CD4-positive, alpha-beta T cell (primary cell): ENCODE measurements at regions not wholly inside any gene's neighbourhood (a gene's known extent, or its start where the extent isn't known, plus 50 kb on each side); places are given as distances from the start of the nearest gene placed in this dataset.

Experiments used
- ATAC-seq: fragments of 200-7000 bp; cut with Tn5 transposase; one replicate; pipeline ENCODE4 v1.10.0; 2022; ENCODE audit warnings: mild to moderate bottlenecking; ENCODE audit not compliant: poor library complexity
- CTCF ChIA-PET: fragments of 350-600 bp; sonication (Branson Sonifier 250); formaldehyde crosslinking; loops from one replicate; lab custom pipeline; 2021; ENCODE audit warnings: antibody characterized with exemption, inconsistent platforms; lab: Charles Lee
- POLR2A ChIA-PET: fragments of 350-600 bp; sonication (Branson Sonifier 250); formaldehyde crosslinking; loops from one replicate; lab custom pipeline; 2021; ENCODE audit warnings: antibody characterized with exemption, inconsistent platforms; lab: Charles Lee
- DNase-seq, 14 experiments: peaks; one replicate each; pipeline ENCODE4 v3.0.0-alpha.2; 2013 to 2020; ENCODE audit warnings: mixed read lengths in 2 of 14
- H3K27ac ChIP-seq, 2 donors: one replicate each; pipeline versions ENCODE4 v1.5.1 to v1.7.0; 2013; ENCODE audit warnings: low read length in 2 of 2, low read depth in 1 of 2, mild to moderate bottlenecking in 1 of 2
- H3K27me3 ChIP-seq, 2 experiments: 1 replicate in 1 of 2; 2 replicates in 1 of 2; pipeline versions ENCODE4 v1.6.1 to v1.7.0; 2013; ENCODE audit warnings: low read length in 2 of 2, control low read depth in 1 of 2, mild to moderate bottlenecking in 1 of 2, moderate library complexity in 1 of 2; ENCODE audit not compliant: insufficient read depth in 2 of 2, control insufficient read depth in 1 of 2
- H3K36me3 ChIP-seq: one replicate; pipeline ENCODE4 v1.6.1; 2013; ENCODE audit warnings: low read length, control low read depth; ENCODE audit not compliant: insufficient read depth
- H3K4me1 ChIP-seq: one replicate; pipeline ENCODE4 v1.6.1; 2013; ENCODE audit warnings: low read length, control low read depth; ENCODE audit not compliant: insufficient read depth
- H3K4me3 ChIP-seq: one replicate; pipeline ENCODE4 v1.5.1; 2013; ENCODE audit warnings: mild to moderate bottlenecking, low read length, moderate library complexity
- H3K9me3 ChIP-seq, 2 experiments: 1 replicate in 1 of 2; 2 replicates in 1 of 2; pipeline versions ENCODE4 v1.6.1 to v1.7.0; 2013; ENCODE audit warnings: low read length in 2 of 2, mild to moderate bottlenecking in 2 of 2, control low read depth in 1 of 2, moderate library complexity in 1 of 2; ENCODE audit not compliant: control insufficient read depth in 1 of 2, insufficient read depth in 1 of 2
- H3K27ac Mint-ChIP-seq: one replicate; pipeline ENCODE4 v1.8.0; 2020; ENCODE audit warnings: mixed read lengths
- H3K27me3 Mint-ChIP-seq: one replicate; pipeline ENCODE4 v1.8.0; 2021; ENCODE audit warnings: mixed read lengths
- H3K36me3 Mint-ChIP-seq: one replicate; pipeline ENCODE4 v1.8.0; 2021; ENCODE audit warnings: low read depth, mixed read lengths
- H3K4me1 Mint-ChIP-seq: one replicate; pipeline ENCODE4 v1.8.0; 2021; ENCODE audit warnings: low read depth, mixed read lengths
- H3K4me3 Mint-ChIP-seq: one replicate; pipeline ENCODE4 v1.8.0; 2020; ENCODE audit warnings: mild to moderate bottlenecking, mixed read lengths
- H3K9me3 Mint-ChIP-seq: one replicate; pipeline ENCODE4 v1.8.0; 2020; ENCODE audit warnings: mixed read lengths
- CTCF ChIP-seq: fragments of 200-600 bp; IDR thresholded peaks from one replicate; pipeline ENCODE4 v1.8.0; 2022; ENCODE audit warnings: antibody characterized with exemption, mild to moderate bottlenecking
- intact Hi-C, 2 experiments: fragments of 100-400 bp; cut with DNase I in 1 of 2; cut with micrococcal nuclease in 1 of 2; formaldehyde crosslinking; loops; one replicate each; pipeline versions ENCODE4 v1.15.1 to v1.9.0; 2023 to 2025; cut with DNase I, micrococcal nuclease

- POLR2A ChIA-PET = no interaction called here
- peaks cover 5% of the 10 kb centered on the region for H3K4me1 ChIP-seq
- intact Hi-C loops = no loop called here
Observed at GRCh38 chr2:8154270-8154669, 527.6 kb upstream of the ID2 start.

GRCh38 chr2:8154936-8155335 is 526.9 kb upstream of the ID2 start:
- Mint-ChIP-seq H3K9me3 (no peaks in the 10 kb centered on the region), H3K4me1 (no peaks in the 10 kb centered on the region), H3K27me3 (no peaks in the 10 kb centered on the region), H3K27ac (no peak overlapping the region), H3K36me3 (no peaks in the 10 kb centered on the region), H3K4me3 (no peak overlapping the region)
- H3K36me3 ChIP-seq = no peaks in the 10 kb centered on the region
- ChIA-PET CTCF (no interaction called here), POLR2A (no interaction called here)
- no peak for TF ChIP-seq CTCF
- H3K4me1 ChIP-seq = peaks cover 5% of the 10 kb centered on the region
- no peaks in the 10 kb centered on the region for H3K27me3 ChIP-seq
- no peak overlapping the region for H3K27ac ChIP-seq
- DNase-seq (peak in 1 of 14 experiments; percentile 41), ATAC-seq (no peak)
- no peaks in the 10 kb centered on the region for H3K9me3 ChIP-seq
- intact Hi-C loops = no loop called here
- no peak overlapping the region for H3K4me3 ChIP-seq

More at GRCh38 chr2:8154270-8154669, 527.6 kb upstream of the ID2 start:
- H3K9me3 ChIP-seq = no peaks in the 10 kb centered on the region
- H3K9me3 Mint-ChIP-seq = no peaks in the 10 kb centered on the region
- CTCF ChIA-PET = no interaction called here
- H3K4me3 Mint-ChIP-seq = no peak overlapping the region
- no peak overlapping the region for H3K4me3 ChIP-seq
- no peaks in the 10 kb centered on the region for H3K36me3 Mint-ChIP-seq
- no peak for DNase-seq
- no peaks in the 10 kb centered on the region for H3K4me1 Mint-ChIP-seq
- no peaks in the 10 kb centered on the region for H3K36me3 ChIP-seq
- no peak overlapping the region for H3K27ac Mint-ChIP-seq
- ATAC-seq = no peak
- H3K27me3 Mint-ChIP-seq = no peaks in the 10 kb centered on the region
- H3K27ac ChIP-seq = no peak overlapping the region
- H3K27me3 ChIP-seq = no peaks in the 10 kb centered on the region
- TF ChIP-seq CTCF = no peak

GRCh38 chr2:8157621-8158430 is 524.0 kb upstream of the ID2 start:
- no peaks in the 10 kb centered on the region for H3K27me3 ChIP-seq
- no peaks in the 10 kb centered on the region for H3K9me3 ChIP-seq
- no peak overlapping the region for H3K27ac Mint-ChIP-seq
- CTCF ChIA-PET = no interaction called here
- intact Hi-C loops = no loop called here
- no peaks in the 10 kb centered on the region for H3K27me3 Mint-ChIP-seq
- no peak for ATAC-seq
- no peaks in the 10 kb centered on the region for H3K36me3 ChIP-seq
- no peaks in the 10 kb centered on the region for H3K36me3 Mint-ChIP-seq
- H3K4me3 Mint-ChIP-seq = no peak overlapping the region
- no peaks in the 10 kb centered on the region for H3K9me3 Mint-ChIP-seq
- H3K4me1 ChIP-seq = peaks cover 4% of the 10 kb centered on the region
- POLR2A ChIA-PET = no interaction called here
- no peaks in the 10 kb centered on the region for H3K4me1 Mint-ChIP-seq
- no peak for DNase-seq
- no peak overlapping the region for H3K4me3 ChIP-seq
- no peak for TF ChIP-seq CTCF
- H3K27ac ChIP-seq = no peak overlapping the region
